Activated CD4-positive, alpha-beta memory T cell treated with anti-CD3 and anti-CD28 coated beads for 36 hours (primary cell): ENCODE measurements at regions not wholly inside any gene's neighbourhood (a gene's known extent, or its start where the extent isn't known, plus 50 kb on each side); places are given as distances from the start of the nearest gene placed in this dataset.
A peak's percentile ranks its signal among the peaks of the same experiment; 100 is the strongest.

Source experiments
- CTCF ChIA-PET: fragments of 350-600 bp; sonication (Branson Sonifier 250); formaldehyde crosslinking; loops from one replicate; lab custom pipeline; 2021; ENCODE audit warnings: antibody characterized with exemption, inconsistent platforms; lab: Charles Lee
- POLR2A ChIA-PET: fragments of 350-600 bp; sonication (Branson Sonifier 250); formaldehyde crosslinking; loops from one replicate; lab custom pipeline; 2021; ENCODE audit warnings: antibody characterized with exemption; lab: Charles Lee
- DNase-seq: peaks from one replicate; pipeline ENCODE4 v3.0.0-alpha.2; 2020
- H3K27ac Mint-ChIP-seq: one replicate; pipeline ENCODE4 v1.8.0; 2021; ENCODE audit warnings: mixed read lengths
- H3K27me3 Mint-ChIP-seq: one replicate; pipeline ENCODE4 v1.8.0; 2021; ENCODE audit warnings: mixed read lengths
- H3K36me3 Mint-ChIP-seq: one replicate; pipeline ENCODE4 v1.8.0; 2021; ENCODE audit warnings: mixed read lengths
- H3K4me1 Mint-ChIP-seq: one replicate; pipeline ENCODE4 v1.8.0; 2021; ENCODE audit warnings: low read depth, mixed read lengths
- H3K4me3 Mint-ChIP-seq: one replicate; pipeline ENCODE4 v1.8.0; 2021; ENCODE audit warnings: mild to moderate bottlenecking, mixed read lengths
- H3K9me3 Mint-ChIP-seq: one replicate; pipeline ENCODE4 v1.8.0; 2021; ENCODE audit warnings: mixed read lengths
- intact Hi-C: fragments of 100-400 bp; cut with micrococcal nuclease; formaldehyde crosslinking; loops from one replicate; pipeline ENCODE4 v1.15.1; 2023

DNA sequence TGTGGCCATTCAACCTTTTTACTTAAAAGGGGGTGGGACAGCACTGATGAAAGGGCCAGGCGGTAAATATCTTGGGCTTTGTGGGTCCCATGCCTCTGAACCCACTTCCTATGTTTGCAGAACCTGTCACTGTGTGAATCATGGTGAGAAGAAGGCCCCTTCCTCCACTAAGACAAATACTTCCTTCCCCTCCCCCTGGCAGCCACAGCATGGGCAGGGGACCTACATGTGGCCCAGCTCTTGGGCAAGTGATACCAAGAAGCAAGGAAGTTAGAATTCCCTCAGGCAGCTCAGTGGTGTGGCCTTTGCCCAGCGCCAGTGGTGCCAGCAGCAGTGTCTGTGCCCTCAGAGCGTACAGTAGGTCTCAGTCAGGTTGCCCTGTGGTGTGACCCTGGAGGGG, 168.6 kb downstream of the TRIM33 start:
- CTCF ChIA-PET = interaction anchor here (1.0 to 1.7 kb wide), 2 partner anchors 23 to 86 kb away, joined by 3 to 4 read pairs; no protein-coding TSS in a partner anchor
- Mint-ChIP-seq H3K36me3 (no peaks in the 10 kb centered on the region), H3K27ac (peak overlapping the region; percentile 38), H3K9me3 (no peaks in the 10 kb centered on the region), H3K4me3 (no peak overlapping the region), H3K4me1 (peaks cover 53% of the 10 kb centered on the region), H3K27me3 (no peaks in the 10 kb centered on the region)
- POLR2A ChIA-PET = no interaction called here
- DNase-seq = peak; percentile 56
- intact Hi-C loops = loop anchor here (5.0 to 10.0 kb wide), 3 partner anchors 365 to 752 kb away; partner anchors contain the start of genes CSDE1 and OLFML3

DNA sequence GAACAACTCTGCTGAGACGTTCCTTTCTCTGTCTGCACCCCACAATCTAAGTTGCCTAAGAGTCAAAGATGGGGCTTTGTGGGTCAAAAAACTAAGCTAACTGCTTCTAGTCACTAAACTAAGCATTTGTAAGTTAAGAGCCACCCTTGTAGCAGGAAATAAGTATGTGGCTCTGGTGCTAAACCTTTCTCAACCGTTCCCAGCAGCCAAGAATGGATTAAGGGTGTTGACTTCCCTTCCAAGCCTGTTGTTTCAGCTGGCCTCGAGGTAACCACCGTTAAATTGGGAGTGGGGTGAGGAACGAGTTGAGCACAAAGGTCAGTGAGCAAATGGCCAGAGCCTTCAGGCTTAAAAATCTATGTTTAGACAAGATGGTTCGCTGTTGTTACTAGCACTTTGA, 169.1 kb downstream of the TRIM33 start:
- H3K36me3 Mint-ChIP-seq = no peaks in the 10 kb centered on the region
- CTCF ChIA-PET = interaction anchor here (1.0 to 1.7 kb wide), 2 partner anchors 11 to 23 kb away, joined by 3 read pairs; no protein-coding TSS in a partner anchor
- H3K4me1 Mint-ChIP-seq = peaks cover 53% of the 10 kb centered on the region
- no peak for DNase-seq
- intact Hi-C loops = loop anchor here (5.0 to 10.0 kb wide), 3 partner anchors 365 to 753 kb away; partner anchors contain the start of genes CSDE1 and OLFML3
- no peak overlapping the region for H3K4me3 Mint-ChIP-seq
- H3K9me3 Mint-ChIP-seq = no peaks in the 10 kb centered on the region
- no peaks in the 10 kb centered on the region for H3K27me3 Mint-ChIP-seq
- POLR2A ChIA-PET = interaction anchor here (1.1 kb wide), 1 partner anchor 401 kb away, joined by 4 read pairs; no protein-coding TSS in a partner anchor
- peak overlapping the region; percentile 70 for H3K27ac Mint-ChIP-seq

DNA sequence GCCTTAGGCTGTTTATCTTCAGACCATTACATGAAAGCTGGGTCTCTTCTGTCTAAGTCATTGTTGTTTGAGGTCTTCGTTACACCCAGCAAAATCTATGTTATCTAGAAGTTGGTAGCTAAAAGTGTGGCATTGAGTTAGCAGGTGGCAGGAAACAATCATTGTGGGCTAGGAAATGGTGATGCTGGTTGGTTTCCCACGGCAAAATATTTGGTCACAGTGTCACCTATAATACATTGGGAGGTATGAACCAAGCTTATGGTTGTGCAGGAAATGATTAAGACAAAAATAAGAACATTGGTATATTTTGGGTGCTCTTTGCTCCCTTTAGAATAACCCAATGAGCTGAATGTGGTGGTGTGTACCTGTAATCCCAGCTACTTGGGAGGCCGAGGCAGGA, 169.7 kb downstream of the TRIM33 start:
- intact Hi-C loops = loop anchor here (5.0 to 10.0 kb wide), 3 partner anchors 364 to 754 kb away; partner anchors contain the start of genes CSDE1 and OLFML3
- Mint-ChIP-seq H3K9me3 (no peaks in the 10 kb centered on the region), H3K36me3 (no peaks in the 10 kb centered on the region), H3K27ac (peak overlapping the region; percentile 70), H3K4me1 (peaks cover 52% of the 10 kb centered on the region), H3K4me3 (no peak overlapping the region), H3K27me3 (no peaks in the 10 kb centered on the region)
- peak; percentile 72 for DNase-seq
- ChIA-PET CTCF (interaction anchor here (0.6 to 1.7 kb wide), 4 partner anchors 12 to 234 kb away, joined by 3 to 5 read pairs (median 3); no protein-coding TSS in a partner anchor), POLR2A (interaction anchor here (0.6 to 1.1 kb wide), 2 partner anchors 169 to 401 kb away, joined by 3 to 4 read pairs; partner anchors contain the start of gene TRIM33)

DNA sequence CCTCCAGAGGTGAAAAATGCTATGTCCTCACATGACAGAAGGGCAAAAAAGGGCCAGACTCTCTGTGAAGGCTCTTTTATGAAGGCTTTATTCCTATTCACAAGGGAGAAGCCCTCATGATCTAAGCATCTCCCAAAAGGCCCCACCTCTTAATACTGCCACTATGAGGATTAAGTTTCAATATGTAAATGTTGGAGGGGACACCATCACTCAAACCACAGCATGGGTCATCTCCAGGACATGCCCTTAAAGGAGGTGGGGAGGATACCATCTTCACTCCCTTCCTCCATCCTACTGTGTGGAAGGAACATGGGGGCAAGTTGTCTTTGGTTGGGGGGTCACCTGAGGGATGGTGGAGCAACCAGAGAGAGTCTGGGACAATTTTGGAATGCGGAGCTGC, 170.1 kb downstream of the TRIM33 start:
- no peaks in the 10 kb centered on the region for H3K36me3 Mint-ChIP-seq
- peaks cover 51% of the 10 kb centered on the region for H3K4me1 Mint-ChIP-seq
- no peaks in the 10 kb centered on the region for H3K27me3 Mint-ChIP-seq
- no peaks in the 10 kb centered on the region for H3K9me3 Mint-ChIP-seq
- no peak for DNase-seq
- ChIA-PET POLR2A (interaction anchor here (0.6 to 1.1 kb wide), 2 partner anchors 169 to 400 kb away, joined by 3 to 4 read pairs; partner anchors contain the start of gene TRIM33), CTCF (interaction anchor here (0.6 to 1.0 kb wide), 3 partner anchors 12 to 234 kb away, joined by 3 to 5 read pairs (median 3); no protein-coding TSS in a partner anchor)
- intact Hi-C loops = loop anchor here (5.0 to 10.0 kb wide), 3 partner anchors 364 to 754 kb away; partner anchors contain the start of genes CSDE1 and OLFML3
- peak overlapping the region; percentile 70 for H3K27ac Mint-ChIP-seq
- no peak overlapping the region for H3K4me3 Mint-ChIP-seq

DNA sequence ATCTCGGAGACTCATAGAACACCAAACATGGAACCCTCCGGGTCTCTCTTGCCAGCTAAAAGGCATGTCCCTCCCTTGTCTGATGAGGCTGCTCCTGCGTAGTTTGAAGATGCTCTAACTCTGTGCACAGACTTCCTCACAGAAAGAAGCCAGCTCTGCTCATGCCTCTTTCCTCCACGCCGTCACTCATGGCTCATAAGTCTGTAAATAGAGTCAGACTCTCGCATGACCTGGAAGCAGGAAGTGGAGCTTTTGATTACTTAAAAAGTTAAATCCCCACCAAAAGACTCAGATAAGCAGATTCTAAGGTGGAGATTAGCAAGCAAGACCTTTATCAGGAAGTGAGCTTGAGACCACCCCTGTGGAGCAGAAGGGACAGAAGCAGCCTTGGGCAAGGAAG, 171.6 kb downstream of the TRIM33 start:
- intact Hi-C loops = no loop called here
- peaks cover 51% of the 10 kb centered on the region for H3K4me1 Mint-ChIP-seq
- no peak overlapping the region for H3K27ac Mint-ChIP-seq
- H3K4me3 Mint-ChIP-seq = no peak overlapping the region
- ChIA-PET CTCF (interaction anchor here (0.8 to 1.5 kb wide), 3 partner anchors 9 to 56 kb away, joined by 4 to 5 read pairs (median 4); no protein-coding TSS in a partner anchor), POLR2A (no interaction called here)
- H3K36me3 Mint-ChIP-seq = no peaks in the 10 kb centered on the region
- peak; percentile 22 for DNase-seq
- no peaks in the 10 kb centered on the region for H3K27me3 Mint-ChIP-seq
- no peaks in the 10 kb centered on the region for H3K9me3 Mint-ChIP-seq

DNA sequence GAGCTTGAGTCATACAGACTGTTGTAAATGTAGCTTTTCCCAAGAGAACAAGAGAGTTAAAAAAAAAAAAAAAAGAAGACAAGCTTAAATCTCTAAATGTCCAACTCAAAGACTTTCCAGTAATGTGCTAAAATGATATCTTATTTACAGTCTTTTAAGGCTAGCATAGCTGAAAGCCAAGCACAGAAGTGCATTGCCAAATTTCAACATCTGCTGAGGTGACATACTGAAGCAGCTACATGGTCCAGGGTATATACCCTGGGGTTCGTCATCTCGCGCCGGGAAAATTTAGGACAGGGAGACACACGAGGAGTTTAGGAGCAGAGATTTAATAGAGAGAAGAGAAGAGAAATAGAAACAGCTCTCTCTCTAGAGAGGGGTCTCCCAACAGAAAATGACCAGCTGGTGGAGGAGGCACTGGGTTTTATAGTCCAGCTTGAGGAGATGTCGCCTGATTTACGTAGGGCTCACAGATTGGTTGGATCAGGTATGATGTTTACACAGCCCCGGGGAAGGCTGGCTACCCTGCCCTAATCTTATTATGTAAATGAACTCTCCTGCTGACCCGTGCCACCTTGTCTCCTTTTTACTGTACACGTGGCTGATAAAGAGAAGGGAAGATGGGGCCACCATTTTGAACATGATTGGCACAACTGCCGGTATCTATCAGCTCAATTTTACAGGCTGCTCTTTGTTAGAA, 172.7 kb downstream of the TRIM33 start:
- no peak overlapping the region for H3K4me3 Mint-ChIP-seq
- ChIA-PET CTCF (interaction anchor here (0.6 to 1.1 kb wide), 3 partner anchors 9 to 91 kb away, joined by 3 to 5 read pairs (median 4); no protein-coding TSS in a partner anchor), POLR2A (no interaction called here)
- intact Hi-C loops = no loop called here
- no peaks in the 10 kb centered on the region for H3K9me3 Mint-ChIP-seq
- H3K27me3 Mint-ChIP-seq = no peaks in the 10 kb centered on the region
- peaks cover 56% of the 10 kb centered on the region for H3K4me1 Mint-ChIP-seq
- DNase-seq = no peak
- H3K27ac Mint-ChIP-seq = no peak overlapping the region
- no peaks in the 10 kb centered on the region for H3K36me3 Mint-ChIP-seq

DNA sequence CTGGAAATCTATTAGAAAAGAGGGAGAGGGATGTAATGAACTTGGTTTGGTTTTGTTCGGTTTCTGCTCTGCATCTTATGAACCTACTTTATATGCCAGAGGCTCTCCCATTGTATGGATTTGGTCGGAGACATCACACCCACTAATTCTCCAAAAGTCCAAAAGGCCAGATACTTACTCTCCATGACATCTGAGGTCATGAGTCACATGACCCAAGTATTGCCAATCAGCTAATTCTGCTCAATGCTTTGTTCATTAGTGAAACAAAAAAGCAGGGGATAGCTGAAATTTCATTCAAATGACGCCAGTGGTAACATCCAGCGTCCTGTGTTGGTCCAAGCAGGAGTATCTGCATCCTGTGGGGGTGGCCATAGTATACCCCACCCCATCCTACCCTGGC, 173.6 kb downstream of the TRIM33 start:
- H3K9me3 Mint-ChIP-seq = no peaks in the 10 kb centered on the region
- POLR2A ChIA-PET = no interaction called here

DNA sequence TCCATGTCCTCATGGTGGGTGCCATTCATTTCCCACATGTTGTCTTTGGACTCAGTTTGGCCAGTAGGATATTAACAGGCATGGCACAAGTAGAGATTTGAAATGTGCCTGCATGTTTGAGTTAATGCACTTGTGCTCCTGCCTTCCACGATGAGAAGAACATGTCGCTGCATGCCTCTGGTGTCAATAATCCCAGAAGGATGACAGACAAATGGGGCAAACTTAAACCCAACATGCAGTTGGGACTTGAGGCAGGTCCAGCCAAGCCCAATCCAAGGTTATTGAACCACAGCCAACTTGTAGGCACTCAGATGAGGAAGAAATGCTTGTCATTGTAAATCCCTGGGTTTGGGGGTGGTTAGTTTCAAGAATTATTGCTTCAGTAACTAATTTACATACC, 174.6 kb downstream of the TRIM33 start:
- Mint-ChIP-seq H3K4me1 (peaks cover 55% of the 10 kb centered on the region), H3K36me3 (no peaks in the 10 kb centered on the region), H3K4me3 (no peak overlapping the region), H3K9me3 (no peaks in the 10 kb centered on the region), H3K27me3 (no peaks in the 10 kb centered on the region), H3K27ac (no peak overlapping the region)
- ChIA-PET CTCF (no interaction called here), POLR2A (no interaction called here)
- intact Hi-C loops = no loop called here
- no peak for DNase-seq

More for the DNA sequence above, 173.6 kb downstream of the TRIM33 start:
- H3K27ac Mint-ChIP-seq = no peak overlapping the region
- no peak for DNase-seq
- no peak overlapping the region for H3K4me3 Mint-ChIP-seq
- H3K4me1 Mint-ChIP-seq = peaks cover 54% of the 10 kb centered on the region
- intact Hi-C loops = no loop called here
- no peaks in the 10 kb centered on the region for H3K27me3 Mint-ChIP-seq
- CTCF ChIA-PET = no interaction called here
- no peaks in the 10 kb centered on the region for H3K36me3 Mint-ChIP-seq

DNA sequence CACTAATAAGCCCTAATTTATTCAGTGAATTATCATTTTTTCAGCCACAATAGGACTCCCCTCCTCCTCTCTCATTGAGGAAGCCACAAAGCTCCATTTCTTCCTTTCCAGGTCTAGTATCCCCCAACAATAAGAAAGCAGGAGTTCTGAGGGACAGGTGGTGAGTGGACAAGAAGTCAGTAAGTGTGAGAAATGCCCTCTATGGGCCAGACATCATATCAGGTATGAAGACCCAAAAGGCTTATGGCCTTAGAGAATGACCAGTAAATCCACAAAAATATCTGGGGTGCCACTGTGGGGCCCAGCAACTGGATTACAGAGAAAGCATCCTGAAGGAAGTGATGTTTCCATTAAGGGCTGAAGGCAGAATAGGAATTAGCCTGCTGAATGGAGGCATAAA, 175.7 kb downstream of the TRIM33 start:
- POLR2A ChIA-PET = no interaction called here
- CTCF ChIA-PET = interaction anchor here (1.1 kb wide), 1 partner anchor 11 kb away, joined by 3 read pairs; no protein-coding TSS in a partner anchor
- no peaks in the 10 kb centered on the region for H3K9me3 Mint-ChIP-seq
- H3K27ac Mint-ChIP-seq = no peak overlapping the region
- H3K4me1 Mint-ChIP-seq = peaks cover 53% of the 10 kb centered on the region
- H3K27me3 Mint-ChIP-seq = no peaks in the 10 kb centered on the region
- no peak for DNase-seq
- no peaks in the 10 kb centered on the region for H3K36me3 Mint-ChIP-seq
- intact Hi-C loops = no loop called here
- H3K4me3 Mint-ChIP-seq = no peak overlapping the region

DNA sequence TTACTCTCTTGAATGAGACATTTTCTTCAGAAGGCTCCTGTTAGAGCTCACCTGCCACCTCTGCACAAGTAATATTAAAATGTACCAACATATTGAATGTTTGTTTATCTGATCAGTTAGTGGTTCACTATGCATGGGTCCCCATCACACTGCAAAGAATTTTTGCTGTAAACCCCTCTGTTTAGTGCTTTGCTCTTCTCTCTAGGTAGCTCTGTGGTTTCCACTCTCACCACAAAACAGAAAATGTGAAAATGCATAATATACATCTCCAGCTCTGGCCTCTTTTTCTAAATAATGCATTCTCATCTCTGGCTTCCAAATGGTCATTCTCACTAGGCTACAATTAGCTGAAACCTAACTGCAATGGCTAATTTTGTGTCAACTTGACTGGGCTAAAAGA, 176.7 kb downstream of the TRIM33 start:
- POLR2A ChIA-PET = no interaction called here
- H3K27ac Mint-ChIP-seq = no peak overlapping the region
- no peaks in the 10 kb centered on the region for H3K27me3 Mint-ChIP-seq
- CTCF ChIA-PET = interaction anchor here (1.7 kb wide), 2 partner anchors 12 to 17 kb away, joined by 4 to 14 read pairs; no protein-coding TSS in a partner anchor
- H3K4me3 Mint-ChIP-seq = no peak overlapping the region
- no peak for DNase-seq
- H3K36me3 Mint-ChIP-seq = no peaks in the 10 kb centered on the region
- no peaks in the 10 kb centered on the region for H3K9me3 Mint-ChIP-seq
- intact Hi-C loops = no loop called here
- peaks cover 49% of the 10 kb centered on the region for H3K4me1 Mint-ChIP-seq

DNA sequence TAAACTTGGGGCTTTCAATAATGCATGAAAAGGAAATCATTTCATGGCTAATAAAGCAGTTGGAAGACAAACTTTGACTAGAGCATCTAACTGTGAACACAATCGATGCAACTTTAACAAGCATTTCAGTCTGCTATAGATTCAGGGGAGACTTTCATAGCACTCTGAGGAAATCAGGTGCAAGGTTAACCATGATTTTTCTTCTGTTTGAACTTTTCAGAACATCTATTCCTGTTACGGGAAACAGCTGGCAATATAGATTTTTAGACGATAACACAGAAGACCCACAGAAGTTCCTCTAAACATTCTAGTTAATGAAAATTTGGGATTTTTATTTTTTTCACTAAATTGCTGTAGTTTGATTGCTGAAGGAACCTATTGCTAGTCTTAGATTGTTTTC, 177.3 kb downstream of the TRIM33 start:
- CTCF ChIA-PET = interaction anchor here (1.7 to 2.3 kb wide), 3 partner anchors 13 to 51 kb away, joined by 4 to 14 read pairs (median 7); no protein-coding TSS in a partner anchor
- Mint-ChIP-seq H3K4me1 (peaks cover 43% of the 10 kb centered on the region), H3K4me3 (no peak overlapping the region), H3K27ac (no peak overlapping the region), H3K36me3 (no peaks in the 10 kb centered on the region), H3K9me3 (no peaks in the 10 kb centered on the region), H3K27me3 (no peaks in the 10 kb centered on the region)
- no peak for DNase-seq
- intact Hi-C loops = no loop called here
- POLR2A ChIA-PET = no interaction called here

DNA sequence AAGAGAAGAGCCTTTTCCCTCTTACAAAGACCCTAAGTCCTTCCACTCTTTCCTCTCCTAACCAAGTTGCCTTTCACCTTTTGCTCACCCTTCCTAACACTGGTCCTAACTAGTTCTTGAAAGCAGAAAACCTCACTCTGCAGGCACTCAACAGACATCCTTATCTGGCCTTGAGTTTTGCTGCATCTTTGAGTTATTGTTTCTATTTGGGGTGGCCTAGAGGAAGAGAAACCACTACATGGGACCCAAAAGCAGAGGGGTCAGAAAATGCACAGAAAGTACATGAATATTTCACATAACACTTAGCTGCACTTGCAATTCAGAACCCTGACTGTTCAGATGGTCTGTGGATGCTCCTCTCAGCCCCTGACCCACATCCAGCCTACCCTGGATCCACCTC, 178.3 kb upstream of the SYT6 start:
- ChIA-PET CTCF (interaction anchor here (0.6 to 2.3 kb wide), 2 partner anchors 49 to 67 kb away, joined by 3 to 7 read pairs; no protein-coding TSS in a partner anchor), POLR2A (no interaction called here)
- intact Hi-C loops = no loop called here
- H3K4me3 Mint-ChIP-seq = no peak overlapping the region
- H3K9me3 Mint-ChIP-seq = no peaks in the 10 kb centered on the region
- DNase-seq = no peak
- H3K36me3 Mint-ChIP-seq = no peaks in the 10 kb centered on the region
- H3K27ac Mint-ChIP-seq = no peak overlapping the region
- H3K4me1 Mint-ChIP-seq = peaks cover 43% of the 10 kb centered on the region
- no peaks in the 10 kb centered on the region for H3K27me3 Mint-ChIP-seq
